ENCODE measurements at regions not wholly inside any gene's neighbourhood (a gene's known extent, or its start where the extent isn't known, plus 50 kb on each side); places are given as distances from the start of the nearest gene placed in this dataset.
"Not testable (repeated sequence)": the region's sequence is repeated elsewhere in the genome, so short reads cannot be mapped to it uniquely, and the experiment has no call there.

GRCh38 chr5:166291800-166292199 lies 1999.6 kb upstream of the WWC1 start:
- TF ChIP-seq CTCF, POLR2A (IDR thresholded peaks at IDR 0.05): not testable (repeated sequence)
